SK-N-SH treated with all-trans-retinoic acid at 6 μM for 48 hours (cell line): ENCODE measurements at regions not wholly inside any gene's neighbourhood (a gene's known extent, or its start where the extent isn't known, plus 50 kb on each side); places are given as distances from the start of the nearest gene placed in this dataset.
A peak's percentile ranks its signal among the peaks of the same experiment; 100 is the strongest.
"Not testable (repeated sequence)": the region's sequence is repeated elsewhere in the genome, so short reads cannot be mapped to it uniquely, and the experiment has no call there.

Source experiments
- ATAC-seq: fragments of 200-7000 bp; cut with Tn5 transposase; 3 replicates; pipeline ENCODE4 v1.9.1; 2020; ENCODE audit warnings: mild to moderate bottlenecking, moderate library complexity
- ARNTL ChIP-seq: fragments of 450-650 bp; formaldehyde crosslinking; IDR thresholded peaks from 2 replicates; pipeline ENCODE4 v1.5.0; 2020; ENCODE audit warnings: low read depth, mild to moderate bottlenecking, moderate library complexity, borderline replicate concordance
- CSDC2 ChIP-seq: fragments of 250-450 bp; sonication (Bioruptor Pico); IDR thresholded peaks from 2 replicates; pipeline ENCODE4 v1.5.0; 2020; ENCODE audit warnings: mild to moderate bottlenecking, moderate library complexity
- ESRRG ChIP-seq: fragments of 250-450 bp; sonication (Bioruptor Pico); IDR thresholded peaks from 2 replicates; pipeline ENCODE4 v1.6.1; 2021; ENCODE audit warnings: mild to moderate bottlenecking
- PPARA ChIP-seq: fragments of 250-450 bp; sonication (Bioruptor Pico); IDR thresholded peaks from 2 replicates; pipeline ENCODE4 v1.5.0; 2020; ENCODE audit warnings: mild to moderate bottlenecking, borderline replicate concordance
- RARB ChIP-seq: fragments of 250-450 bp; sonication (Bioruptor Pico); IDR thresholded peaks from 2 replicates; pipeline ENCODE4 v1.8.0; 2021; ENCODE audit warnings: mild to moderate bottlenecking, moderate library complexity
- TCF4 ChIP-seq: fragments of 250-450 bp; sonication (Bioruptor Pico); IDR thresholded peaks from 2 replicates; pipeline ENCODE4 v1.8.0; 2021; ENCODE audit warnings: mild to moderate bottlenecking, moderate library complexity, borderline replicate concordance
- ZC3H10 ChIP-seq: fragments of 250-450 bp; sonication (Bioruptor Pico); IDR thresholded peaks from 2 replicates; pipeline ENCODE4 v1.5.1; 2021; ENCODE audit warnings: mild to moderate bottlenecking, moderate library complexity
- ZFP3 ChIP-seq: fragments of 250-450 bp; sonication (Bioruptor Pico); IDR thresholded peaks from 2 replicates; pipeline ENCODE4 v1.5.0; 2020; ENCODE audit warnings: mild to moderate bottlenecking, moderate library complexity
- ZFP30 ChIP-seq: fragments of 450-650 bp; formaldehyde crosslinking; IDR thresholded peaks from 2 replicates; pipeline ENCODE4 v1.5.0; 2022; ENCODE audit warnings: mild to moderate bottlenecking, moderate library complexity
- ZNF565 ChIP-seq: fragments of 450-650 bp; formaldehyde crosslinking; conservative IDR thresholded peaks from 2 replicates; pipeline ENCODE4 v1.5.0; 2020; ENCODE audit warnings: low read depth, mild to moderate bottlenecking, moderate library complexity
- ZNF70 ChIP-seq: fragments of 450-650 bp; formaldehyde crosslinking; IDR thresholded peaks from 2 replicates; pipeline ENCODE4 v1.5.0; 2020; ENCODE audit warnings: mild to moderate bottlenecking, moderate library complexity
- ZNF8 ChIP-seq: fragments of 450-650 bp; formaldehyde crosslinking; IDR thresholded peaks from 2 replicates; pipeline ENCODE4 v1.5.0; 2020; ENCODE audit warnings: mild to moderate bottlenecking, moderate library complexity
- TF ChIP-seq, protein P1 (sequence below): fragments of 250-450 bp; sonication (Bioruptor Pico); IDR thresholded peaks from 2 replicates; pipeline ENCODE4 v1.5.0; 2020; ENCODE audit warnings: mild to moderate bottlenecking, moderate library complexity
- TF ChIP-seq, protein P2 (sequence below): fragments of 250-450 bp; sonication (Bioruptor Pico); IDR thresholded peaks from 2 replicates; pipeline ENCODE4 v1.8.0; 2021; ENCODE audit warnings: low read depth, mild to moderate bottlenecking, moderate library complexity, borderline replicate concordance
- TF ChIP-seq, protein P3 (sequence below): fragments of 250-450 bp; sonication (Bioruptor Pico); IDR thresholded peaks from 2 replicates; pipeline ENCODE4 v1.5.1; 2020; ENCODE audit warnings: low read depth, mild to moderate bottlenecking, moderate library complexity

- ATAC-seq: peak; percentile 39
- TF ChIP-seq ESRRG (no peak), ARNTL (CRISPR knock-in tag) (no peak), TCF4 (no peak), PPARA (CRISPR knock-in tag) (no peak), ZFP3 (CRISPR knock-in tag) (no peak), CSDC2 (CRISPR knock-in tag) (no peak), RARB (CRISPR knock-in tag) (no peak), ZNF565 (CRISPR knock-in tag) (no peak), ZC3H10 (no peak), ZNF70 (CRISPR knock-in tag) (no peak), ZNF8 (no peak), ZFP30 (no peak)
- TF ChIP-seq, protein P1, sequence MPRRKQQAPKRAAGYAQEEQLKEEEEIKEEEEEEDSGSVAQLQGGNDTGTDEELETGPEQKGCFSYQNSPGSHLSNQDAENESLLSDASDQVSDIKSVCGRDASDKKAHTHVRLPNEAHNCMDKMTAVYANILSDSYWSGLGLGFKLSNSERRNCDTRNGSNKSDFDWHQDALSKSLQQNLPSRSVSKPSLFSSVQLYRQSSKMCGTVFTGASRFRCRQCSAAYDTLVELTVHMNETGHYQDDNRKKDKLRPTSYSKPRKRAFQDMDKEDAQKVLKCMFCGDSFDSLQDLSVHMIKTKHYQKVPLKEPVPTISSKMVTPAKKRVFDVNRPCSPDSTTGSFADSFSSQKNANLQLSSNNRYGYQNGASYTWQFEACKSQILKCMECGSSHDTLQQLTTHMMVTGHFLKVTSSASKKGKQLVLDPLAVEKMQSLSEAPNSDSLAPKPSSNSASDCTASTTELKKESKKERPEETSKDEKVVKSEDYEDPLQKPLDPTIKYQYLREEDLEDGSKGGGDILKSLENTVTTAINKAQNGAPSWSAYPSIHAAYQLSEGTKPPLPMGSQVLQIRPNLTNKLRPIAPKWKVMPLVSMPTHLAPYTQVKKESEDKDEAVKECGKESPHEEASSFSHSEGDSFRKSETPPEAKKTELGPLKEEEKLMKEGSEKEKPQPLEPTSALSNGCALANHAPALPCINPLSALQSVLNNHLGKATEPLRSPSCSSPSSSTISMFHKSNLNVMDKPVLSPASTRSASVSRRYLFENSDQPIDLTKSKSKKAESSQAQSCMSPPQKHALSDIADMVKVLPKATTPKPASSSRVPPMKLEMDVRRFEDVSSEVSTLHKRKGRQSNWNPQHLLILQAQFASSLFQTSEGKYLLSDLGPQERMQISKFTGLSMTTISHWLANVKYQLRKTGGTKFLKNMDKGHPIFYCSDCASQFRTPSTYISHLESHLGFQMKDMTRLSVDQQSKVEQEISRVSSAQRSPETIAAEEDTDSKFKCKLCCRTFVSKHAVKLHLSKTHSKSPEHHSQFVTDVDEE (CRISPR knock-in tag): no peak
- TF ChIP-seq, protein P2, sequence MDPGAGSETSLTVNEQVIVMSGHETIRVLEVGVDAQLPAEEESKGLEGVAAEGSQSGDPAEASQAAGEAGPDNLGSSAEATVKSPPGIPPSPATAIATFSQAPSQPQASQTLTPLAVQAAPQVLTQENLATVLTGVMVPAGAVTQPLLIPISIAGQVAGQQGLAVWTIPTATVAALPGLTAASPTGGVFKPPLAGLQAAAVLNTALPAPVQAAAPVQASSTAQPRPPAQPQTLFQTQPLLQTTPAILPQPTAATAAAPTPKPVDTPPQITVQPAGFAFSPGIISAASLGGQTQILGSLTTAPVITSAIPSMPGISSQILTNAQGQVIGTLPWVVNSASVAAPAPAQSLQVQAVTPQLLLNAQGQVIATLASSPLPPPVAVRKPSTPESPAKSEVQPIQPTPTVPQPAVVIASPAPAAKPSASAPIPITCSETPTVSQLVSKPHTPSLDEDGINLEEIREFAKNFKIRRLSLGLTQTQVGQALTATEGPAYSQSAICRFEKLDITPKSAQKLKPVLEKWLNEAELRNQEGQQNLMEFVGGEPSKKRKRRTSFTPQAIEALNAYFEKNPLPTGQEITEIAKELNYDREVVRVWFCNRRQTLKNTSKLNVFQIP: no peak
- TF ChIP-seq, protein P3, sequence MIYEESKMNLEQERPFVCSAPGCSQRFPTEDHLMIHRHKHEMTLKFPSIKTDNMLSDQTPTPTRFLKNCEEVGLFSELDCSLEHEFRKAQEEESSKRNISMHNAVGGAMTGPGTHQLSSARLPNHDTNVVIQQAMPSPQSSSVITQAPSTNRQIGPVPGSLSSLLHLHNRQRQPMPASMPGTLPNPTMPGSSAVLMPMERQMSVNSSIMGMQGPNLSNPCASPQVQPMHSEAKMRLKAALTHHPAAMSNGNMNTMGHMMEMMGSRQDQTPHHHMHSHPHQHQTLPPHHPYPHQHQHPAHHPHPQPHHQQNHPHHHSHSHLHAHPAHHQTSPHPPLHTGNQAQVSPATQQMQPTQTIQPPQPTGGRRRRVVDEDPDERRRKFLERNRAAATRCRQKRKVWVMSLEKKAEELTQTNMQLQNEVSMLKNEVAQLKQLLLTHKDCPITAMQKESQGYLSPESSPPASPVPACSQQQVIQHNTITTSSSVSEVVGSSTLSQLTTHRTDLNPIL: no peak
Observed at GRCh38 chr20:30815577-30816181, 441.8 kb upstream of the DEFB115 start.

GRCh38 chr20:30816182-30816645 is 441.2 kb upstream of the DEFB115 start:
- TF ChIP-seq, protein P3: no peak
- TF ChIP-seq ARNTL (CRISPR knock-in tag): no peak
- TF ChIP-seq, protein P1 (CRISPR knock-in tag): no peak
- TF ChIP-seq RARB (CRISPR knock-in tag): no peak
- no peak for TF ChIP-seq TCF4
- TF ChIP-seq, all 23 proteins: peak for 0
- peak; percentile 44 for ATAC-seq

- not testable (repeated sequence) for ATAC-seq
Observed at GRCh38 chr20:30821615-30822014, 435.8 kb upstream of the DEFB115 start.

- not testable (repeated sequence) for ATAC-seq
Observed at GRCh38 chr20:30824666-30825065, 432.8 kb upstream of the DEFB115 start.

- ATAC-seq: not testable (repeated sequence)
Observed at GRCh38 chr20:30845923-30846322, 411.5 kb upstream of the DEFB115 start.

GRCh38 chr20:30868271-30868670 is 389.2 kb upstream of the DEFB115 start:
- ATAC-seq: not testable (repeated sequence)

DNA sequence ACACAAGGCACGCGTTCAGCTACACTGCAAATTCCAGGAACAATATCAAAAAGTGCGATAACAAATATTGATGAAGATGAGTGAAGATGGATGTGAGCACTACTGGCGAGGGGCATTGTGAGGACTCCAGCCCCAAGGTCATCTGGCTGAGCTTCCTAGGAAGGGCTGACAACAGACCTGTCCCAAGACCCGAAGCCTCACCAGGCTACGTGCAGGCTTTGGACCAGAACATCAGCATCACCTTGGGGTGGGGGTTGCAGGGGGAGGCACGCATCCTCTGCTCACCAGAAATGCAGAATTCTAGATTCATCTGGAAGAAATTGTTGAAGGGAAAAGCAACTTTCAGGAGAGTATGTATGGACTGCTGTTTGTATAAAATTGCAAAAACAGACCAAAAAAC is 386.3 kb upstream of the DEFB115 start:
- ATAC-seq: not testable (repeated sequence)

GRCh38 chr20:30872252-30872651 is 385.2 kb upstream of the DEFB115 start:
- not testable (repeated sequence) for ATAC-seq

- ATAC-seq: not testable (repeated sequence)
Observed at GRCh38 chr20:30875868-30876267, 381.6 kb upstream of the DEFB115 start.

DNA sequence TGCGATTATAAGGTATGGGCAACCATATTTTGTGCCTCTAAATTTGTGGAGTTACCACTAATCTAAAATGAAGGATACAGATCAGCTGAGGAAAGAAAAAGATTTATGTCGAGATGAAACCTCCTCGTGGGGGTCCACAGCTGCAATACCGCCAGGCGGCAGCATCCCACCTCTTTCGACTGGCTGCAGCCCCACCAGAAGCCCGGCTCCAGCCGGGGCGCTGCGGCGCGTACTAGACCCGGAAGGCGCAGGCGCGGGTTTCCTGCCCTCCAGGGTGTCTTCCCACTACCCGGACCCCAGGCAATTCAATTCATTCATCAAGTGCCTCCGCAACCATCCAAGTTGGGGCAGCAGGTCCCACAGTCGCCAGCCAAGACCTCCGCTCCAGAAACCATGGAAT is 366.1 kb upstream of the DEFB115 start:
- peak; percentile 62 for ATAC-seq
